Esophagus muscularis mucosa (tissue), 4 donors: ENCODE measurements at regions not wholly inside any gene's neighbourhood (a gene's known extent, or its start where the extent isn't known, plus 50 kb on each side); places are given as distances from the start of the nearest gene placed in this dataset.

Source experiments
- DNase-seq: peaks from one replicate; pipeline ENCODE4 v3.0.0-alpha.2; 2017; ENCODE audit errors: extremely low spot score
- H3K27ac ChIP-seq, 4 donors: fragments of 200-600 bp; sonication (generic); replicated peaks in 1 of 4; 1 replicate in 3 of 4; 2 replicates in 1 of 4; pipeline ENCODE4 v1.5.1; 2016 to 2019; ENCODE audit warnings: mild to moderate bottlenecking in 1 of 4
- H3K27me3 ChIP-seq, 4 donors: fragments of 200-600 bp; sonication (generic); one replicate each; pipeline versions ENCODE4 v1.5.1 to v1.6.0; 2016 to 2019
- H3K36me3 ChIP-seq, 4 donors: fragments of 200-600 bp; sonication (generic); one replicate each; pipeline ENCODE4 v1.5.1; 2016 to 2019
- H3K4me1 ChIP-seq, 4 donors: fragments of 200-600 bp; sonication (generic); one replicate each; pipeline ENCODE4 v1.5.1; 2016 to 2019
- H3K4me3 ChIP-seq, 4 donors: fragments of 200-600 bp; sonication (generic); 1 replicate in 2 of 4; 2 replicates in 2 of 4; pipeline ENCODE4 v1.5.1; 2016 to 2019; ENCODE audit warnings: mild to moderate bottlenecking in 4 of 4, moderate library complexity in 1 of 4
- H3K9me3 ChIP-seq, 4 donors: fragments of 200-600 bp; sonication (generic); 1 replicate in 3 of 4; 2 replicates in 1 of 4; pipeline ENCODE4 v1.5.1; 2016 to 2019
- CTCF ChIP-seq, 3 experiments: fragments of 200-600 bp in 2 of 3; fragments of 450-650 bp in 1 of 3; sonication (generic) in 2 of 3; IDR thresholded peaks; one replicate each; pipeline ENCODE4 v1.5.1; 2017 to 2019; ENCODE audit warnings: antibody characterized with exemption in 3 of 3, mild to moderate bottlenecking in 2 of 3, moderate library complexity in 1 of 3
- EP300 ChIP-seq: sonication (generic); formaldehyde crosslinking; IDR thresholded peaks from one replicate; pipeline ENCODE4 v1.6.1; 2017; ENCODE audit warnings: antibody characterized with exemption
- POLR2A ChIP-seq: fragments of 450-650 bp; IDR thresholded peaks from one replicate; pipeline ENCODE4 v1.6.1; 2017; ENCODE audit warnings: antibody characterized with exemption, moderate library complexity, mild to moderate bottlenecking, low read depth
- POLR2AphosphoS5 ChIP-seq, 2 donors: sonication (generic); formaldehyde crosslinking; IDR thresholded peaks; one replicate each; pipeline ENCODE4 v1.6.1; 2017; ENCODE audit warnings: antibody characterized with exemption in 2 of 2
- WGBS: methylation state at CpG from one replicate; pipeline ENCODE4 v1.1.5; 2018; 5-methylcytosine and 5-hydroxymethylcytosine counted together
- intact Hi-C: fragments of 100-400 bp; cut with DNase I; formaldehyde crosslinking; loops from one replicate; pipeline ENCODE4 v1.15.1; 2023

- Histone ChIP-seq H3K4me1 (no peaks in the 10 kb centered on the region), H3K27me3 (peaks cover 0 to 64% (median 21%) of the 10 kb centered on the region in 4 donors), H3K9me3 (no peaks in the 10 kb centered on the region), H3K4me3 (no peak overlapping the region), H3K27ac (no peak overlapping the region), H3K36me3 (no peaks in the 10 kb centered on the region)
- intact Hi-C loops, result no loop called here
- no peak for DNase-seq
- no peak for TF ChIP-seq POLR2AphosphoS5 (IDR thresholded peaks at IDR 0.05)
- no peak for TF ChIP-seq EP300
- TF ChIP-seq POLR2A, result no peak
- no peak for TF ChIP-seq CTCF (IDR thresholded peaks at IDR 0.05)
- WGBS, result 73% methylated on average over 6 of the region's 6 CpGs
Measured at GRCh38 chr19:13621413-13621812, 115.1 kb upstream of the CACNA1A start.

GRCh38 chr19:13619203-13619632, 112.9 kb upstream of the CACNA1A start:
- no peak overlapping the region for H3K4me3 ChIP-seq
- no peak overlapping the region for H3K27ac ChIP-seq
- H3K4me1 ChIP-seq, result no peaks in the 10 kb centered on the region
- H3K9me3 ChIP-seq, result no peaks in the 10 kb centered on the region
- peaks cover 0 to 48% (median 10%) of the 10 kb centered on the region in 4 donors for H3K27me3 ChIP-seq
- TF ChIP-seq POLR2A, result no peak
- no peak for TF ChIP-seq POLR2AphosphoS5 (IDR thresholded peaks at IDR 0.05)
- TF ChIP-seq EP300, result no peak
- TF ChIP-seq CTCF (IDR thresholded peaks at IDR 0.05), result no peak
- H3K36me3 ChIP-seq, result no peaks in the 10 kb centered on the region
- intact Hi-C loops, result no loop called here
- DNase-seq, result no peak

- Histone ChIP-seq H3K9me3 (no peaks in the 10 kb centered on the region), H3K4me3 (no peak overlapping the region), H3K27me3 (peaks cover 0 to 32% (median 3%) of the 10 kb centered on the region in 4 donors), H3K4me1 (no peaks in the 10 kb centered on the region), H3K36me3 (no peaks in the 10 kb centered on the region), H3K27ac (no peak overlapping the region)
- TF ChIP-seq POLR2AphosphoS5 (IDR thresholded peaks at IDR 0.05), result no peak
- no peak for TF ChIP-seq POLR2A
- no peak for TF ChIP-seq CTCF (IDR thresholded peaks at IDR 0.05)
- TF ChIP-seq EP300, result no peak
- WGBS, result 42% methylated on average over 9 of the region's 9 CpGs
- no peak for DNase-seq
- intact Hi-C loops, result no loop called here
Measured at GRCh38 chr19:13615890-13616289, 109.6 kb upstream of the CACNA1A start.

- Histone ChIP-seq H3K9me3 (no peaks in the 10 kb centered on the region), H3K27me3 (peaks cover 0 to 40% (median 3%) of the 10 kb centered on the region in 4 donors), H3K4me3 (no peak overlapping the region), H3K4me1 (no peaks in the 10 kb centered on the region), H3K27ac (no peak overlapping the region), H3K36me3 (no peaks in the 10 kb centered on the region)
- 49% methylated on average over 13 of the region's 13 CpGs for WGBS
- TF ChIP-seq EP300 (no peak), POLR2A (no peak)
- DNase-seq, result no peak
- intact Hi-C loops, result no loop called here
Measured at GRCh38 chr19:13613447-13613846, 107.2 kb upstream of the CACNA1A start.

GRCh38 chr19:13611596-13611995, 105.3 kb upstream of the CACNA1A start:
- DNase-seq, result no peak
- H3K4me1 ChIP-seq, result no peaks in the 10 kb centered on the region
- no peak for TF ChIP-seq EP300
- TF ChIP-seq CTCF (IDR thresholded peaks at IDR 0.05), result no peak
- TF ChIP-seq POLR2AphosphoS5 (IDR thresholded peaks at IDR 0.05), result no peak
- TF ChIP-seq POLR2A, result no peak
- no peaks in the 10 kb centered on the region for H3K9me3 ChIP-seq
- no peaks in the 10 kb centered on the region for H3K36me3 ChIP-seq
- no peak overlapping the region for H3K4me3 ChIP-seq
- intact Hi-C loops, result no loop called here
- 75% methylated on average over 2 of the region's 2 CpGs for WGBS
- H3K27me3 ChIP-seq, result peaks cover 0 to 40% (median 0%) of the 10 kb centered on the region in 4 donors
- H3K27ac ChIP-seq, result no peak overlapping the region
